Stimulated activated CD4-positive, alpha-beta T cell treated with anti-CD3 and anti-CD28 coated beads, Interleukin-4, amount 100 ng/mL, for 48 hours (primary cell): ENCODE measurements at regions not wholly inside any gene's neighbourhood (a gene's known extent, or its start where the extent isn't known, plus 50 kb on each side); places are given as distances from the start of the nearest gene placed in this dataset.
"Not testable (repeated sequence)": the region's sequence is repeated elsewhere in the genome, so short reads cannot be mapped to it uniquely, and the experiment has no call there.

ENCODE experiments used
- DNase-seq, 2 donors: peaks; one replicate each; pipeline ENCODE4 v3.0.0-alpha.2; 2020; ENCODE audit warnings: low read depth in 2 of 2

- no peak for DNase-seq
Observed at GRCh38 chr6:71722736-71723135, 163.6 kb upstream of the RIMS1 start.

- DNase-seq, result no peak
Observed at GRCh38 chr6:71724456-71725125, 161.8 kb upstream of the RIMS1 start.

GRCh38 chr6:71725126-71725470 lies 161.3 kb upstream of the RIMS1 start:
- DNase-seq, result no peak

- DNase-seq, result no peak
Observed at GRCh38 chr6:71726121-71726520, 160.2 kb upstream of the RIMS1 start.

GRCh38 chr6:71727632-71728294 lies 158.6 kb upstream of the RIMS1 start:
- no peak for DNase-seq

- no peak for DNase-seq
Observed at GRCh38 chr6:71730284-71730683, 156.1 kb upstream of the RIMS1 start.

GRCh38 chr6:71733970-71734899 lies 152.1 kb upstream of the RIMS1 start:
- DNase-seq, result no peak

- no peak for DNase-seq
Observed at GRCh38 chr6:71737953-71738352, 148.4 kb upstream of the RIMS1 start.

GRCh38 chr6:71745525-71745924 lies 140.8 kb upstream of the RIMS1 start:
- no peak for DNase-seq

- DNase-seq, result no peak
Observed at GRCh38 chr6:71766146-71766760, 120.1 kb upstream of the RIMS1 start.

GRCh38 chr6:71766796-71767195 lies 119.6 kb upstream of the RIMS1 start:
- no peak for DNase-seq

- DNase-seq, result no peak
Observed at GRCh38 chr6:71768356-71768755, 118.0 kb upstream of the RIMS1 start.

- no peak for DNase-seq
Observed at GRCh38 chr6:71808865-71809264, 77.5 kb upstream of the RIMS1 start.

GRCh38 chr6:71810880-71811279 lies 75.5 kb upstream of the RIMS1 start:
- DNase-seq, result no peak

- DNase-seq, result no peak
Observed at GRCh38 chr6:71822625-71823024, 63.7 kb upstream of the RIMS1 start.

- not testable (repeated sequence) for DNase-seq
Observed at GRCh38 chr6:71832110-71832764, 54.1 kb upstream of the RIMS1 start.
